Neural progenitor cell (in vitro differentiated cells): ENCODE measurements at regions not wholly inside any gene's neighbourhood (a gene's known extent, or its start where the extent isn't known, plus 50 kb on each side); places are given as distances from the start of the nearest gene placed in this dataset.

ENCODE experiments used
- DNase-seq: peaks from one replicate; pipeline ENCODE4 v3.0.0-alpha.2; 2016; ENCODE audit warnings: low spot score
- H2AFZ ChIP-seq: fragments of 200-600 bp; sonication (generic); replicated peaks from 2 replicates; pipeline ENCODE4 v1.6.1; 2016; ENCODE audit warnings: antibody characterized with exemption
- H3F3A ChIP-seq: fragments of 200-600 bp; sonication (generic); 2 replicates; pipeline ENCODE4 v1.6.1; 2016; ENCODE audit warnings: antibody characterized with exemption, low read depth
- H3K27ac ChIP-seq: fragments of 200-600 bp; sonication (generic); 2 replicates; pipeline ENCODE4 v1.5.1; 2016; ENCODE audit warnings: mild to moderate bottlenecking
- H3K27me3 ChIP-seq: fragments of 200-600 bp; sonication (generic); 2 replicates; pipeline ENCODE4 v1.6.1; 2016; ENCODE audit warnings: mild to moderate bottlenecking, moderate library complexity
- H3K36me3 ChIP-seq: fragments of 200-600 bp; sonication (generic); 2 replicates; pipeline ENCODE4 v1.5.1; 2016
- H3K4me1 ChIP-seq: fragments of 200-600 bp; sonication (generic); 2 replicates; pipeline ENCODE4 v1.6.1; 2016; ENCODE audit warnings: mixed run types
- H3K4me2 ChIP-seq: fragments of 200-600 bp; sonication (generic); 2 replicates; pipeline ENCODE4 v1.6.1; 2016
- H3K4me3 ChIP-seq: fragments of 200-600 bp; sonication (generic); 2 replicates; pipeline ENCODE4 v1.5.1; 2016
- H3K79me2 ChIP-seq: fragments of 200-600 bp; sonication (generic); 2 replicates; pipeline ENCODE4 v1.6.1; 2016; ENCODE audit warnings: low read depth
- H3K9ac ChIP-seq: fragments of 200-600 bp; sonication (generic); 2 replicates; pipeline ENCODE4 v1.6.1; 2016
- H3K9me3 ChIP-seq: fragments of 200-600 bp; sonication (generic); 2 replicates; pipeline ENCODE4 v1.5.1; 2016; ENCODE audit warnings: low read depth
- H4K20me1 ChIP-seq: fragments of 200-600 bp; sonication (generic); 2 replicates; pipeline ENCODE4 v1.6.1; 2016; ENCODE audit warnings: low read depth
- H3K27ac Mint-ChIP-seq: 3 replicates; pipeline ENCODE4 v1.8.0; 2021; ENCODE audit warnings: mixed read lengths
- H3K27me3 Mint-ChIP-seq: 2 replicates; pipeline ENCODE4 v1.8.0; 2022; ENCODE audit warnings: low read depth, mild to moderate bottlenecking, inconsistent platforms, moderate library complexity, mixed read lengths; ENCODE audit not compliant: insufficient read depth
- H3K36me3 Mint-ChIP-seq: 3 replicates; pipeline ENCODE4 v1.8.0; 2021; ENCODE audit warnings: mixed read lengths
- H3K4me1 Mint-ChIP-seq: 3 replicates; pipeline ENCODE4 v1.8.0; 2021; ENCODE audit warnings: mixed read lengths
- H3K4me3 Mint-ChIP-seq: 3 replicates; pipeline ENCODE4 v1.8.0; 2021; ENCODE audit warnings: mild to moderate bottlenecking, moderate library complexity, mixed read lengths
- H3K9me3 Mint-ChIP-seq: 3 replicates; pipeline ENCODE4 v1.8.0; 2020; ENCODE audit warnings: mixed read lengths
- CTCF ChIP-seq: fragments of 200-600 bp; sonication (generic); IDR thresholded peaks from 2 replicates; pipeline ENCODE4 v1.5.1; 2017; ENCODE audit warnings: antibody characterized with exemption, mild to moderate bottlenecking
- EZH2 ChIP-seq: fragments of 200-600 bp; sonication (generic); IDR thresholded peaks from 2 replicates; pipeline ENCODE4 v1.6.1; 2017; ENCODE audit warnings: antibody characterized with exemption, mild to moderate bottlenecking, moderate library complexity
- EZH2phosphoT487 ChIP-seq: fragments of 200-600 bp; sonication (generic); IDR thresholded peaks from 2 replicates; pipeline ENCODE4 v1.6.1; 2017; ENCODE audit warnings: antibody characterized with exemption

- Mint-ChIP-seq H3K27ac (no peak overlapping the region), H3K27me3 (no peaks in the 10 kb centered on the region), H3K36me3 (no peaks in the 10 kb centered on the region), H3K9me3 (peaks cover 2% of the 10 kb centered on the region), H3K4me1 (peaks cover 6% of the 10 kb centered on the region), H3K4me3 (no peak overlapping the region)
- Histone ChIP-seq H3K4me1 (no peaks in the 10 kb centered on the region), H3K27me3 (no peaks in the 10 kb centered on the region), H3K4me3 (no peak overlapping the region), H3K27ac (no peak overlapping the region), H3K36me3 (no peaks in the 10 kb centered on the region), H4K20me1 (no peaks in the 10 kb centered on the region), H3K4me2 (no peak overlapping the region), H3K79me2 (no peaks in the 10 kb centered on the region), H3K9me3 (no peaks in the 10 kb centered on the region), H3K9ac (no peak overlapping the region), H3F3A (no peaks in the 10 kb centered on the region), H2AFZ (no peak overlapping the region)
- TF ChIP-seq CTCF (no peak), EZH2 (no peak), EZH2phosphoT487 (no peak)
- DNase-seq, result no peak
Measured at GRCh38 chr15:39473298-39473947, 107.5 kb upstream of the THBS1 start.

GRCh38 chr15:39474657-39475056 is 106.2 kb upstream of the THBS1 start:
- no peaks in the 10 kb centered on the region for H3F3A ChIP-seq
- Mint-ChIP-seq H3K27me3 (no peaks in the 10 kb centered on the region), H3K9me3 (peaks cover 2% of the 10 kb centered on the region), H3K36me3 (no peaks in the 10 kb centered on the region), H3K4me1 (peaks cover 6% of the 10 kb centered on the region), H3K4me3 (no peak overlapping the region), H3K27ac (no peak overlapping the region)
- H4K20me1 ChIP-seq, result no peaks in the 10 kb centered on the region
- DNase-seq, result no peak
- H3K4me1 ChIP-seq, result no peaks in the 10 kb centered on the region
- H3K36me3 ChIP-seq, result no peaks in the 10 kb centered on the region
- no peak for TF ChIP-seq CTCF
- H3K27me3 ChIP-seq, result no peaks in the 10 kb centered on the region
- no peak overlapping the region for H3K4me2 ChIP-seq
- no peaks in the 10 kb centered on the region for H3K9me3 ChIP-seq
- no peak overlapping the region for H3K9ac ChIP-seq
- no peak overlapping the region for H2AFZ ChIP-seq
- no peaks in the 10 kb centered on the region for H3K79me2 ChIP-seq
- H3K27ac ChIP-seq, result no peak overlapping the region
- no peak overlapping the region for H3K4me3 ChIP-seq

GRCh38 chr15:39478996-39479395 is 101.9 kb upstream of the THBS1 start:
- no peaks in the 10 kb centered on the region for H3K36me3 ChIP-seq
- H3K4me1 ChIP-seq, result no peaks in the 10 kb centered on the region
- Mint-ChIP-seq H3K27me3 (no peaks in the 10 kb centered on the region), H3K4me3 (no peak overlapping the region), H3K4me1 (no peaks in the 10 kb centered on the region), H3K9me3 (no peaks in the 10 kb centered on the region), H3K36me3 (no peaks in the 10 kb centered on the region), H3K27ac (no peak overlapping the region)
- H3K4me3 ChIP-seq, result no peak overlapping the region
- H3K4me2 ChIP-seq, result no peak overlapping the region
- H3K27me3 ChIP-seq, result no peaks in the 10 kb centered on the region
- no peak for TF ChIP-seq EZH2phosphoT487
- TF ChIP-seq EZH2, result no peak
- no peak for TF ChIP-seq CTCF
- H3K9me3 ChIP-seq, result no peaks in the 10 kb centered on the region
- H3K79me2 ChIP-seq, result no peaks in the 10 kb centered on the region
- no peak overlapping the region for H3K9ac ChIP-seq
- H4K20me1 ChIP-seq, result no peaks in the 10 kb centered on the region
- H2AFZ ChIP-seq, result no peak overlapping the region
- H3F3A ChIP-seq, result no peaks in the 10 kb centered on the region
- DNase-seq, result no peak
- no peak overlapping the region for H3K27ac ChIP-seq
